ENCODE measurements at regions not wholly inside any gene's neighbourhood (a gene's known extent, or its start where the extent isn't known, plus 50 kb on each side); places are given as distances from the start of the nearest gene placed in this dataset.

DNA sequence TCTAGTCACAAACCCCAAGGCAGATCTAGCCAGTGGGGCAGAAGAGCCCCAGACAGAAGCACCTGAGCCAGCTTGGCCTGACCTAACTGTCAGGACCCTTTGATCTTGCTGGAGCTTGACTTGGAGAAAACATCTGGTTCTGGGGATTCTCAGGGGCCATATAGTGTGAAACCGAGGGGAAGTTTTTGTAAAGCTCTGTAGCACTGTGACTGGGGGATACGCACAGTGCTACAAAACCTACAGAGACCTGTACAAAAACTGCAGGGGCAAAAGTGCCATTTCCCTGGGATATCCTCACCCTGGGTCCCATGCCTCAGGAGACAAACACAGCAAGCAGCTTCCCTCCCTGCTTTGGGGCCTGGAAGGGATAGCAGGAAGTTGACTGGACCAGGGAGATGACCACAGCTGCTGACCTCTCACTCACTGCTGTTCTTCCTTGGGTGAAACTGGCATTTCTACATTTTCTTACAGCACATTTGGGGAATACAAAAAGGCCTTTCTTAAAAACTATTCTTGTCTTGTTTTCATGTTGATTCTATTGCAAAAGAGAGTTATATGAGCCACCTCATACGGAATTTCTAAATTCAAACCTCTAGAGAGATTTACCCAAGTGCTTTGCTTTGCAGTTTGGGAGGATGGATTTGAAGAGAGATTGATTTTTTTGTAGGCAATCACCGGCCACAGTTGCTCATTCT lies 140.0 kb downstream of the DAD1 start:
- no peak for DNase-seq

GRCh38 chr14:22448035-22448904 lies 140.8 kb downstream of the DAD1 start:
- no peak for DNase-seq

DNA sequence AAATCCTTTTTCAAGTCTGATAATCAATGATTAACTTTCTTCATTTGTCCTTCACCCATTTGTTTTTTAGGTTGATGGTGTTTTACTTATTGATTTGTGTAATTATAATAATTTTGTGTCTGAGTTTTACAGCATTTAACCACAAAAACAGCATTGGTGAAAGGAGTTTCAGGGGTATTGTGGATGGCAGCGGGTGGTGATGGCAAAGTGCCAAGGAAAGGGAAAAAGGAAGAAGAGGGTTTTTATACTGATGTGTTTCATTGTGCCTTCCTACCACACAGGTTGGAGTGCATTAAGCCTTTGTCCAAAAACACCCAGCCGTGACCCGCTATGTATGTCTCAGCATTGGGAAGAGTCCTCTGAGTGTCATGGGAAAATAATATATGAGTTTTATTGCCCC lies 150.3 kb downstream of the DAD1 start:
- DNase-seq = no peak

GRCh38 chr14:22434901-22435550 lies 154.0 kb downstream of the DAD1 start:
- no peak for DNase-seq

DNA sequence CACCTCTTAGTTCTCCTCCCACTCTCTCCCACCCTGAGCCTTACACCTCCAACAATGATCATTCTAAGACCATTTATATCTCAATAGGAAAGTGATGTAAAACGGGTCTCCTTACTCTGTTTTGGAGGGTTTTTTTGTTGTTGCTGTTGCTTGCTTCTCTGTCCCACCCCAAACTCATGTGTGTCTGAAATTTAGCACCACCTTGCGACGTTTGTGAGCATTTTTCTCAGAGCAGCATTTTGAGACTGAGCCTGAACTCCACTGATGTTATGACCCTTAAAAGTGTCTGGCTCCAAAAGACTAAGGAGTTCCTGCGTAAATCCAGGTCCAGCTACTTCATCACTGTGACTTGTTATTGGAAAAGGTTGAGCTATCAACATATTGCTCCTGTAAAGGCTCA lies 155.0 kb downstream of the DAD1 start:
- DNase-seq = no peak

GRCh38 chr14:22433069-22433468 lies 156.0 kb downstream of the DAD1 start:
- no peak for DNase-seq

DNA sequence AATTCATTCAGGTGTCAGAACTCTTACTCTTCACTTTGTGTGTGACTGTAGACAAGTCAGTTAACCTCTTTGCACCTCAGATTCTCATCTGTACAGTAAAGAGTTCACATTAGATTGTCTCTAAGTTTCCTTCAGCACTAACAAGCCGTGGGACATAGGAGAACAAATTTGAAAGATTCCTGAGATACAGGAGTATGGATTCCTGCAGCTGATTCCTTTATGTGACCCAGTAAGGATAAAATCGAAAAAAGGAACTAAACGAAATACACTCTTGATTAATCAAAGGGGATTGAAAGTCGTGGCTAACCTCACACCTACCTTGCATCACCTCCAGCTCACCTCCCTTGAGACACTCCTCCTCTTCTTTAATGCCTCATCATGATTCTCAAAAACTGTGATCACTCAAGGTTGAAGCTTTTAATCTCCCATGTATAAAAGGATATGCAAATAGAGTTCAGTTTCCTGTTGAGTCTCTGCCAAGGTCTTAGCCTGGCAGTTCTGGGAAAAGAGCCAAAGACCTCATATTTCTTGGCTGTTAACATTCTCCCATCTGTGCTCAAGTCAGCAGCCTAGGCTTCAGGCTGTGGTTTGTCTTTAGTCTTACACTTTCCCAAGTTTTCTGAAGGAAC lies 156.6 kb downstream of the DAD1 start:
- no peak for DNase-seq

- no peak for DNase-seq
Observed at GRCh38 chr14:22429546-22430294, 159.3 kb downstream of the DAD1 start.

- DNase-seq = no peak
Observed at GRCh38 chr14:22428700-22429291, 160.2 kb downstream of the DAD1 start.

DNA sequence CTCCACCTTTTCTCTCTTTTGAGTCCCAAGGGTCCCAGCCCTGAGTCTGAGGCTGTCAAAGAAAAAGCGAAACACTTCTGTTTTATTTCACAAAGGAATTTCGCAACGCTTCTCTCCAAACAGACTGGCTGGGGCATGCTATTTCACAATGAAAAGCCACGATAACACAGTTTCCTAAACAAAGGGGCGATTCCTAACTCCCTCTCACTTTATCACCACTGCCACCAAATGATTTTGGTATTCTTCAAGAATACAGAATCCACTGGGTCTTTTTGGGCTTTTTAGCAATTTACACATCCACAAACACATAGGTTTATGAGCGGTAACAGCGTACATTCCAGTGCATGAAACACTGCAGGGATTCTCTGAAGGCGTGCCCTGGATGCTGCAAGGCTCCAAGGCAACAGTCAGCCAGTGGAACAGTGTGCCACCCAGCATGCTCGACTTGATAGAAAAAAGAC lies 161.2 kb downstream of the DAD1 start:
- DNase-seq = no peak

DNA sequence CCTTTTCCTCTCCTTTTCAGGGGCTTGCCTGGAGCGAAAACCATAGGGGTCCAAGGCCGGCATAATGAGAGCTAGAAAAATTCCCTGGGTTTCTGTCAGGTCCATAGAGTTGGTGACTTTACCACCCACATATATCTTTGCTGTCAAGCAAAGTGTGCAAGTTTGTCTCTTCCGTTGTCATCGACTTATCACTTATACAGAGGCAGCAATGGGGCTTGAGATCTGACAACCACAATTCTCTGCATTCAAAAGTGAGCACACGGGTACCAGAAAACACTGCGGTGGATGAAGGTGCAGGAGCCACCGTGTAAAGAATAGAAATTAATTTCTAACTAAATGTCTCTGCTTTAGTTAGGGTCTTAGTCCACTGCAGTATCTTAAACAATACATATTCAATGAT lies 162.3 kb downstream of the DAD1 start:
- DNase-seq = no peak

- no peak for DNase-seq
Observed at GRCh38 chr14:22423958-22424357, 165.1 kb downstream of the DAD1 start.

- no peak for DNase-seq
Observed at GRCh38 chr14:22422238-22422637, 166.8 kb downstream of the DAD1 start.

GRCh38 chr14:22420598-22421186 lies 168.3 kb downstream of the DAD1 start:
- DNase-seq = no peak

- no peak for DNase-seq
Observed at GRCh38 chr14:22419620-22420019, 169.4 kb downstream of the DAD1 start.

GRCh38 chr14:22418631-22419030 lies 170.4 kb downstream of the DAD1 start:
- no peak for DNase-seq

GRCh38 chr14:22417914-22418313 lies 171.1 kb downstream of the DAD1 start:
- no peak for DNase-seq

DNA sequence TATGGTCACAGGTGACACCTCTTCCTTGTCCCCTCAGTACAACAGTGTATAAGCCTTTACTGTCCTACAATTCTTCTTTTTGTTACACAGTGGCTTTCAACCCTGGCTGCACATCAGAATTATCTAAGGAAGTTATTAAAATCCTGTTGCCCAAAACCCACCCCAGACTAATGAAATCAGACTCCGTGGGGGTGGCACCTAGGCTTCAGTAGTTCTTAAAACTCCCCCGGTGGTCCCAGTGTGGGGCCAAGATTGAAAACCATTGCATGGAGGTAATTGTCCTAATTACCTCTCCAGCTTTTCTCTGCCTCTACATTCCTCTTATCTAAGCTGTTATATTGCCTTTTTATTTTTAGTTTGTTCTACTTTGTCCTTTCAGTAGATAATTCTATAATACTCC lies 172.8 kb downstream of the DAD1 start:
- DNase-seq = no peak

DNA sequence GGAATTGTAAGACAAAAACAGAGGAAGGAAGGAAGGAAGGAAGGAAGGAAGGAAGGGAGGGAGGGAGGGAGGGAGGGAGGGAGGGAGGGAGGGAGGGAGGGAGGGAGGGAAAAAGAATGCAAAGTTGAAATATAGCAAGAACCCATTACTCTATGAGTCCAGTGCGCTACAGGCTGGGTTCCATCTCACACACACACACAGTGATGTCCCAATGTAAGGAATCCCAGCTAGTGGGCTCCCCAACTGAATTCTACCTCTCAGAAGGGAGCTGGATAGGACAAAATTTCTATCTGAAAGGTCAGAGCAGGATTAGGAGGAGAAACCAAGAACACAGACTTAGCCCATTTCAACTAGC lies 173.4 kb downstream of the DAD1 start:
- DNase-seq = no peak

GRCh38 chr14:22414876-22415604 lies 174.0 kb downstream of the DAD1 start:
- DNase-seq = no peak

DNA sequence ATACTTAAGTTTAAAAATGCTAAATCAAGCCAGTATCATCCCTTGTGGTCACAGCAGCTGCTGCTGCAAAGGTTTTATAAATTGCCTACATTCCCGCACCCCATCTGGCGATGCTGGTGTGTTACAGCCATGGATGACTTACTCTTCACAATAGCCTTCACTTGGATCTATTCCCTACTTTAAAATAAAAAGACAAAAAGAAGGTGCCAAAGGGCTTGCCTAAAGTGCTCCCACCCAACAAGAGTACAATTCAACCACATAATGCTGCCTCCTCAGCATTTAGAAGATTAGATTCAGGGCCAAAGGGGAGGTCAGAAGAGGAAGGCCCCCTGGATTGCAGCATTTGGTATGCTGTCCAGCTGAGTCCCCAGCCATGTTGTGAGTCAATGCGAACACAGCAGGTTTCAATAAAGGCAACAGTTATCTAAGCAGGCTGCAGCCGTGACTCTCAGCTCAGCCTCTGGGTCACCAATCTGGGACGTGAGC lies 176.1 kb downstream of the DAD1 start:
- no peak for DNase-seq
